Stimulated activated CD8-positive, alpha-beta memory T cell treated with anti-CD3 and anti-CD28 coated beads, Interleukin-4, amount 100 ng/mL, for 24 hours (primary cell): ENCODE measurements at regions not wholly inside any gene's neighbourhood (a gene's known extent, or its start where the extent isn't known, plus 50 kb on each side); places are given as distances from the start of the nearest gene placed in this dataset.

Experiments used
- DNase-seq: peaks from one replicate; pipeline ENCODE4 v3.0.0-alpha.2; 2020; ENCODE audit warnings: low read depth

DNA sequence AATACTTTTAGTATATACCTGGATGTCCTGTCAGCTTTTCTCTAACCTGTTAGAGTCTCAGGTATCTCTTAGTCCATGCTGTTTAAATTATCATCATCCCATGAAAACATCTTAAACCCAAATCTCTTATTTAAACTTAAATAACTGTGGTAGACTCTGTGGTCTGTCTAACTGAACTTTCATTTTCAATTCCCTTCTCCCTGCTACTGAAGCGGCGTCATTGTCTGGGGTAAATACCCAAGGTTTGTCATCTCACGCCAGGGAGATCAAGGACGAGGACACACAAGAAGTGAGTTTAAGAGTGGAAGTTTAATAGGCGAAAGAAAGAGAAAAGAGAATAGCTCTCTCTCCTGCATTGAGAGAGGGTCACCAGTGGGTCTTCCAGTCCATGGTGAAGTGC lies 804.4 kb upstream of the CELF2 start:
- no peak for DNase-seq

DNA sequence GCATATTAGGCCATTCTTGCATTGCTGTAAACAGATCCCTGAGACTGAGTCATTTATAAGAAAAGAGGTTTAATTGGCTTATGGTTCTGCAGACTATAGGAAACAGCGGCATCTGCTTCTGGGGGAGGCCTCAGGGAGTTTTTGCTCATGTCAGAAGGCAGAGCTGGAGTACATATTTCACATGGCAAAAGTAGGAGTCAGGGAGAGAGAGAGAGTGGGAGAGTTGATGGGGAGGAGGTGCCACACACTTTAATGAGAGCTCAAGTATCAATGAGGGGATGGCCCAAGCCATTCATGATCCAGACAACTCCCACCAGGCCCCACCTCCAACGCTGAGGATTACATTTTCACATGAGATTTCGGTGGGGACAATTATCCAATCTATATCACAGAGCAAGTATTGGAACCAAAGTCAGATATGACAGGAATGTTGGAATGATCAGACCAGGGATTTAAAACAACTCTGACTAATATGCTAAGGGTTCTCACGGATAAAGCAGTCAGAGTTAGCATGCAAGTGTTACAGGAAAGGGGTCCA lies 795.3 kb upstream of the CELF2 start:
- no peak for DNase-seq

- DNase-seq = no peak
Measured at GRCh38 chr10:10223131-10223530, 794.5 kb upstream of the CELF2 start.

- no peak for DNase-seq
Measured at GRCh38 chr10:10225136-10225676, 792.5 kb upstream of the CELF2 start.

GRCh38 chr10:10233229-10233628 lies 784.4 kb upstream of the CELF2 start:
- no peak for DNase-seq

- DNase-seq = no peak
Measured at GRCh38 chr10:10235003-10235402, 782.7 kb upstream of the CELF2 start.

DNA sequence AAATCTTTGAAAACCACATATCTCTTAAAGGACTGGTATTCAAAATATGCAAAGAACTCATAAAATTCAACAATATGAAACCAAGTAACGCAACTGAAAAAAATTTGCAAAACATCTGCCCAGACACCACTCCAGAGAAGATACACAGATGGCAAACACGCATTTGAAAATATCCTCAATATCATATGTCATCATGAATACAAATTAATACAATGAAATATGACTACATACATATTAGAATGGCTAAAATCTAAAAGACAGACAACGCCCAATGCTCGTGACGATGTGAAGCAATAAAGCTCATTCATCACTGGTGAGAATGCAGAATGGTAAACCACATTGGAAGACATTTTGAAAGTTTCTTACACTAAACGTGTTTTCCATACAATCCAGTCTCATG lies 770.1 kb upstream of the CELF2 start:
- no peak for DNase-seq

GRCh38 chr10:10256860-10257259 lies 760.8 kb upstream of the CELF2 start:
- no peak for DNase-seq

DNA sequence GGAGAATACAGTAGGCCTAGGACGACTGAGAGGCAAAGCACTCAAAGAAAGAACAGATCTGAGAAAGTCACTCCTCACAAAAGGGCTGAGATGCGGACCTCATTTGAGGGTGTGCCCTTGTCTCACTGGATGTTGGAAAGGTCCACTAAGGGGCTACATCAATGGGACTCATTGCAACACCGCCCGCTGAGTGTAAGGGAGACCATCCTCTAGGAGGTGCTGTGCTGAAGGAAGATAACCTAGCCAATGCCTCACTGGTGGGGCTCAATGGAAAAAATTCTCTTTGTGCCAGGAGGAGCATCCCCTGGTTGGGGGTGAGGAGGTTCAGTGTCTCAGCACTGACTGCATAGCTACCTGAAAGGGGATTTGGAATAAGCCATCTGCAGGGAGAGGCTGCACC lies 758.7 kb upstream of the CELF2 start:
- DNase-seq = no peak

DNA sequence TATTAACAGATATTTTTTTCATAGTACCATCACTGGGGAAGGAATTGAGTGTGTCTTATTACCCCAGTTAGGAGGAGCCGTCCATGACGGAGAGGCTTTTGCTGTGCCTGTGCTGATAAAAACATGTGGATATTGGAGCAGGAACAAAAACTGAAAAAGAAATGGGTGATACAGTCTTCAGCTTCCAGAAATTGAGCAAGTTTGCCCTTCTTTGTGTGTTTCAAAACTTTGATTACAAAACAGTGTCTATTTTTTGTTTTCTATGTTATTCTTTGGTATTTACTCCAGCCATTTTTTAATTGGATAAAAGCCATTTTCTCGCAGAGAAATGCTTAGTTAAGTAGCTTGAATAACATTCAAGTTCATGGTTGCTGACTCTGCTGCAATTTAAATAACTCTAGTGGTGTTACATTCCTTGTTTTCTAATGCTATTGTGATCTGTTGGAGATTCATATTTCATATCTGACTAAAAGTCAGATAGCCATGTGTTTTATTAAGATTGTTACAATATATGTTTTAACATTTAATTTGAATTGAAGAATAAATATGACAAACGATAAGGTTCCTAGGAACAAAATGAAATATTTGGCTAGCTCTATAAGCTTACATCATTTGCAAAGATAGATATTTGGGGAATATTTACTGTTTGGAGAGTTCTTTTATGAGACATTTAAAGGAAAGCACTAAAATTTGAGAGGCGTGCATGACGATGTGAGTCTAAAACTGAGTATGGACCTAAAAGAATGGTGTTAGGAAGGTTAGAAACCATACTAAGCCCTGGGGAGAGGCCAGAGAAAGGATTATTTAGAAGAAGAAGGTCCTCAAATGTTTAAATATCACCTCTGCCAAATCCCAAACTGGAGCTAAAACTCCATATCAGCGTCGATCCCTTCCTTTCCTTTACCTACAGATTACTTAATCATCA lies 747.3 kb upstream of the CELF2 start:
- no peak for DNase-seq

DNA sequence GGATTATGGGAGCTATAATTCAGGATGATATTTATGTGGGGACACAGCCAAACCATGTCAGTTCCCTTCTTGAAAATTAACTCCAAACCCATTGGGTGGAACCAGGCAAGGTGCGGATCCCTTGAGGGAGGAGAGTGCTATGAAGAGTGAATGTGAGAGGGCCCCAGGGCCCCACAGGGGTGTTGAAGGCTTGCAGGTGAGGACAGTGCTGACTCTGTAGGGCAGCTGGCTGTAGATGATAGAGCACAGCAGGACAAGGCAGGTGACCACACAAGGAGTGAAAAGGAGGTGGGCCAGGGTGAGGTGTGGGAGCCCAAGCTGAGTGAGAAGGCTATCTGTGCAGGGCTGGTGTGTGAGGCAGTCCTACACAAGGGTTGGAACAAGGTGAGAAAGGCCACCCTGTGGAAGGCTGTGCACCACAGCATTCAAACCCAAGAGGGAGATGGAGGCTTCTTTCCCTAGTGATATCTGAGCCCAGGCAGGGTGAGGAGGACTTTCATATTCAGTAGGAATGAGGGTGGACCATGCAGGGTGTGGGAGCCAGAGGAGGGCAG lies 746.0 kb upstream of the CELF2 start:
- DNase-seq = no peak

GRCh38 chr10:10273661-10274060 lies 744.0 kb upstream of the CELF2 start:
- no peak for DNase-seq

- DNase-seq = no peak
Measured at GRCh38 chr10:10279906-10280305, 737.8 kb upstream of the CELF2 start.

DNA sequence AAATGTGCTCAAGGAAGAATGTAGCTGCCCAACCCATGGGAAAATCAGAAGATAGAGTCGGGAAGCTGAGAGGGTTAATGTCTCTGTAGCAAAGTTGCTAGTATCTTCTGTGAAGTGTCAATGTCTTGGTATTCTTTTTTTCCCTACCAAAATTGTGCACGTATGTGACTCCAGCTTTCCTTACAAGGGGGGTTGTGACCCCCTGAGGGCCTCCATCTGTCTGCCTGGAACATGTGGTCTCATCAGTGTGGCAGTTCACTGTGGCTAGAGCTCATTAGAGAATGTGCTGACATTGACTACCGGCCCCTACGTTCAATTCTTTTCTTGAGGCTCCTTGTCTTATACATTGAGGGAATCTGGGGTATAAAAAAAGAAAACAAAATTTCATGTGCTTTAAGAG lies 725.2 kb upstream of the CELF2 start:
- DNase-seq = no peak

DNA sequence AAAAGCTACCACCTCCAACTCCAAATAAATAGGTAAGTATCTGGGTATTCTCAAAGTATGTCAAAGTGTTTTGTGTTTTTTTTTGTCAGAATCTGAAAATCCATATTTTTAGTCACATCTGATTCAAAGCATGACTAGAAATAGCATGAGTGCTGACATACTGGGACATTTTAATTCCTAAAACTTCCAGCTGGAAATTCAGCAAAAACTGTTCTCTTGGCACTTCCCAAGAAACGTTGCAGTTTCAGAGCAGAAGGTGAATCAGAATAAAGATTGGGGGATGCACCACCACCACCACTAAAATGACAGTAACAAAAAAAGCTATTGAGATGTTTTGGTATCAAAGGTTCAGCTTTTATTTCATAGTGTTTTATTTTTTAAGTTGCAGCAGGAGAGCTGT lies 724.6 kb upstream of the CELF2 start:
- no peak for DNase-seq

DNA sequence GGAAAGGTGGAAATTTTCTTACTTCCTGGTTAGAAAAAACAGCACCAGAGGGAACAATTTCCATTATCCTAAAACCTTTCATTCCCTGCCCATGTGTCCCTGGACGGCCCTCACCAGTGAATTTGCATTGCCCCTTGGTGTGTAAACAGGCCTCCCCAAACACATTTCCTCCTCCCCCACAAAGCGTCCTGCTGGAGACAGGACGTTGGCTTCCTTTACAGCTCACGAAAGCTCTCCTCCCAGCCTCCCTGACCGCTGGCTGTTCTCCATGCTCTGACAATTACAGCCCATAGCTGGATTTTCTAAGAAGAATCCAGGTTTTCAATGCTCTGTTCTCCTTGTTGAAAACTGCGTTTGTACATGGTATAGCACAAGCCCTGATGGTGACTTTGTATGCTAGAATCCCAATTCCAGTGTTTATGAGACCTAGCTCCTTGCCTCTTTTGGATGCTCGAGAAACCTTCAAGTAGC lies 724.2 kb upstream of the CELF2 start:
- DNase-seq = no peak

DNA sequence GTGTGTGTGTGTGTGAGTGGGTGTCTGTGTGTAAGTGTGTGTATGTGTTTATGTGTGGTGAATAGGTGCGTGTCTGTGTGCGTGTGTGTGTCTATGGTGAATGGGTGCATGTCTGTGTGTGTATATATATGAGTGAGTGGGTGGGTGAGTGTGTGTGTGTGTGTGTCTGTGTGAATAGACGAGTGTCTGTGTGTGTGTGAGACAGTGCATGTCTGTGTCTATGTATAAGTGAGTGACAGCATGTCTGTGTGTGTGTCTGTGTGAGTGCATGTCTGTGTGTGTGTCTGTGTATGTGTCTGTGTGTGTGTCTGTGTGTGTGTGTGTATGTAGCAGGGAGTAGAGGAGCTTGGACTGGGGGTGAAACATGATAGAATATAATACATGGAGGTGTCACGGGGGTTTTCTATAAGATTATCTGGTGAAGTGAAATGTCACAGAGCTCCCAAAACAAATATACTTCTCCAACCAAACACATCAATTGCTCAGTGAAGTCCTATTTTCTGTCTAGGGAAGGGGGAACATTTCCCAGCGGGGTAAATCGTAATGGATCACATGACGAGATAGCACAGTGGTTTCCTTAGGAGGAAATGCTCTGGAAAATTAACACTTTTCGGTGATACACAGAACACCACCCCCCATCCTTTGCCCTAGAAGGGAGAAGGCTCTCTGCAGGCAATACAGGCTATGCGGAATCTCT lies 723.3 kb upstream of the CELF2 start:
- no peak for DNase-seq

DNA sequence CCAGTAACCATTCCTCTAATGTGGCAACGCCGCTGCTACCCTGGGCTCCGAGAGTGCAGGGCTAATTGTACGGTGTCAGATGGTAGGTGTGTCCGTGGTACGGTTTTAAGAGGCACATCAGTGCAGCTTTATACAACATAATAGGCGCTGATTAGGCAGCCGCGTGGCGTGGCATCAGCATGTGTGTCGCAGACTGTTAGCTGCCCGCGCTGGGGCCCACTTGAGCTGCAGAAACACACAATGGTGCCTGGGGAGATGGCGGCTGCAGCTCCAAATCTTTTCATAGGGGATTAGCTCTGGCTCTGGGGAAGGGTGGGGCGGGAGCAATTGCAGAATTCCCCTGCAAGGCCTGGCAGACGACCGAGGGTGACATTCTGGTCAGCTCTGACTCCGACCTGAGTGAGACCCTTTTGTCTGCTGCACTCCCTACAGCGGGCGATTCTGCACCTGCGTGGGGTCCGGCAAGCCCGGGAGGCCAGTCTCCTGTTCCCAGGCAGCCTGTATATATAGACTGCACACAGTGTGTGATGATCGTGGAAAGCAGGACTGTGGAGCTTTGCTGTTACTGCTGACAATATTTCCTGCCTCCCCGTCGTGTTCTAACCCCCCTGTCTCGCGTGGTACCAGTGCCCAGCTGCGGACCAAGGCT lies 722.7 kb upstream of the CELF2 start:
- no peak for DNase-seq

DNA sequence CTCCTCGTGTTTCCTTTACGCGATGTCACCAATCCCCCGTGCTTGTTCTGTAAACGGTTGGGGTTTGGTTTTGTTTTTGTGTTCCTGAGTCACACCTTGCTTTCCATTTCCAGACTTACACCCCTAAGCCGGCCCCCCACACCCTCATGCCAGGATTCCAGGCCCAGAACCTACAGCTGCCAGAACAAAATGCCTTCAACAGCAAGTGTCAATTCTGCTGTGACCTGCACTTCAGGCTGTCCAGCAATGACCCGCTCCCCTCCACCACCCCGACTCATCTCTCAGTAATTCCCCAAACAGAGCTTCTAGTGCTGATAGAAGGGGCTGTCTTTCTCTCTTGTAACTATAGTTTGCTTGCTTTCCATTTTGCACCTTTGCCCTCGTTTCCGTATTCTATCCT lies 722.1 kb upstream of the CELF2 start:
- DNase-seq = no peak

DNA sequence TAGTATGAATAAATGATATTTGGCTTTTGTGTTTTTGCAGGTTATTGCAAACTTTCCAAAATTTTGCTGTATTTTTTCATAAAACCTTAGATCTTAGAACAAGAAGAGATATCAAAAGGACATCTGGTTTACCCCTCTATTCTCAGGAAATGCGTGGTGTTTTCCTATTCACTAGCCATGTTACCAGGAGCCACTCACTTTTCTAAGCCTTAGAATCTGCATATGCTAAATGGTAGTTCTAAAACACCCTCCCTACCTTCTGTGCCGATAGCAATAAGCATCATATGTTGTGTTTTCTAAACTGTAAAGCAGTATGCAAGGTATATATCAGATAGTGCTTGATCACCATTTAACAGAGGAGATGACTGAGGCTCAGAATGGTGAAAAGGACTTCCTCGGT lies 715.0 kb upstream of the CELF2 start:
- DNase-seq = no peak

DNA sequence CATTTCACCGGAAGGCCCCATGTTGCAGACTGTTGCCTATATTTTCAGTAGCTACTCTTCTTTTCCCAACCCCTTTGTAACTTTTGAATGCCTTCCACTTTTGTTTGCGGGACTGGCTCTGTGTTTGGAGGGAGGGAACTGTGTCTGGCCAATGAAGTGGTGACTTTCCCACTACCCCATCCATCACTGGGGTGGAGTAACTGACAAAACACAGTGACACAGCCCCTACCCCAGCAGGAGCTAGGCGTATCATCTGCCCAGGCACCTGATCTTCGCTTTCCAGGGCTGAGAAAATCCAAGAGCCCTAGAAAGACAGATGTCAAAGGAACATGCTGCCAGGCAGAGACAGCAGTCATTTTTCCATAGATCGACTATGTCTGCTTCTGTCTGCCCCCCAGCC lies 710.6 kb upstream of the CELF2 start:
- no peak for DNase-seq

DNA sequence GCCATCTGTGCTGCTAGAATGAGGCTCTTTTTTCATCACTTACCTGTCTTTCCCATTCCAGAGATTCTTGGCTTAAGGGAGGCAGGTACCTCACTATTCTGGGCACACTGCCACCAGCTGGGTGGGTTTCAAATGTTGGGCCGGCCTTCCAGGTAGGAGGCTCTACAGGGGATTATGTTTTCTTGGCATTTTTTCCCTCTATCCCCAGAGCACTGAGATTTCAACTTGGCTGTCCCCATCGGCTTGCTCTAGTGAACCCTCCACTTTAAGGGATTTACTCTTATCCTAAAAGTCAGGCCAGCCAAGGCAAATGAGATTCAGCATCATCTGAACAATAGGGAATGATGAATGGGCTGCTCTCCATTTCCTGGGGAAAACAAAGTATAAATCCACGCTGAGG lies 710.1 kb upstream of the CELF2 start:
- no peak for DNase-seq
